Heart left ventricle (tissue), 13 donors: ENCODE measurements at regions not wholly inside any gene's neighbourhood (a gene's known extent, or its start where the extent isn't known, plus 50 kb on each side); places are given as distances from the start of the nearest gene placed in this dataset.

ENCODE experiments used
- POLR2A ChIP-seq, 2 donors: fragments of 450-650 bp; IDR thresholded peaks; one replicate each; pipeline ENCODE4 v1.6.1; 2017; ENCODE audit warnings: antibody characterized with exemption in 2 of 2, mild to moderate bottlenecking in 2 of 2, moderate library complexity in 2 of 2
- TF ChIP-seq, protein P1 (sequence below), 12 donors: fragments of 200-600 bp; sonication (generic) in 4 of 12; IDR thresholded peaks; one replicate each; pipeline versions ENCODE4 v1.5.0 to v1.8.0; 2018 to 2022; ENCODE audit warnings: antibody characterized with exemption in 12 of 12, mild to moderate bottlenecking in 5 of 12
- donor health status: ischemic (EF 13 %, LVEDD 7.1; RV severe dilation, severe dysfunction).
- donor health status: DM: no; HTN: yes; CAD: no.
- donor health status: DM: no; HTN: no; CAD: no.
- donor health status: ischemic (EF 25% LVEDD 6.9; RV normal size, moderate dysfunction).
- donor health status: ischemic (EF 25% LVEDD 5.7; RV mildly dilated, moderate dysfunction).
- donor health status: ischemic (EF 35%, LVEDD 5.7; RV mildly dilated, moderate dysfunction).
- donor health status: nonischemic (EF 11% LVEDD 7.7; RV severe dilation, severe dysfunction).
- donor health status: DM: yes; HTN: yes; CAD: no.
- donor health status: PGD.
- donor health status: ischemic (EF 29% LVEDD 5.4; RV normal size, mild dysfunction).
- donor health status: nonischemic (EF 23%, LVEDD 6.1; RV moderate dilation, normal function).

DNA sequence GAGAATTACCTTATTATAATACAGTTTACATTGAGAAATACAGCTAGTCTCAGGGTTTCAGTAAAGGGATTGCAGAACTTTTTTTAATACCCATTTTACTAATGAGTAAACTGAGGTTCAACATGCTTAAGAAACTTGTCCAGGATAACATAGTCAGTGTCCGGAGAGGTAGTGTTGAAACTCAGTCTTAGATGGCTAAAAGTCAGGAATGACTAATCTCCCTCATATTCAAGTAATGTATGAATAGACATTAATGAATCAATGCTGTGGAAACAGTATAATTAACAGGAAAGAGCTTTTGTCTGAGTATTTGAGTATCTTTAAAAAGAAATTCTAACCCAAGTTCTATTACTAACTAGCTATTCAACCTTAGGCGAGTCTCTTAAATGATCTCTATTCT is 397.6 kb downstream of the PLA2G4A start:
- TF ChIP-seq, protein P1, sequence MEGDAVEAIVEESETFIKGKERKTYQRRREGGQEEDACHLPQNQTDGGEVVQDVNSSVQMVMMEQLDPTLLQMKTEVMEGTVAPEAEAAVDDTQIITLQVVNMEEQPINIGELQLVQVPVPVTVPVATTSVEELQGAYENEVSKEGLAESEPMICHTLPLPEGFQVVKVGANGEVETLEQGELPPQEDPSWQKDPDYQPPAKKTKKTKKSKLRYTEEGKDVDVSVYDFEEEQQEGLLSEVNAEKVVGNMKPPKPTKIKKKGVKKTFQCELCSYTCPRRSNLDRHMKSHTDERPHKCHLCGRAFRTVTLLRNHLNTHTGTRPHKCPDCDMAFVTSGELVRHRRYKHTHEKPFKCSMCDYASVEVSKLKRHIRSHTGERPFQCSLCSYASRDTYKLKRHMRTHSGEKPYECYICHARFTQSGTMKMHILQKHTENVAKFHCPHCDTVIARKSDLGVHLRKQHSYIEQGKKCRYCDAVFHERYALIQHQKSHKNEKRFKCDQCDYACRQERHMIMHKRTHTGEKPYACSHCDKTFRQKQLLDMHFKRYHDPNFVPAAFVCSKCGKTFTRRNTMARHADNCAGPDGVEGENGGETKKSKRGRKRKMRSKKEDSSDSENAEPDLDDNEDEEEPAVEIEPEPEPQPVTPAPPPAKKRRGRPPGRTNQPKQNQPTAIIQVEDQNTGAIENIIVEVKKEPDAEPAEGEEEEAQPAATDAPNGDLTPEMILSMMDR (IDR thresholded peaks at IDR 0.05) = no peak
- TF ChIP-seq POLR2A (IDR thresholded peaks at IDR 0.05) = no peak
